ENCODE measurements at regions not wholly inside any gene's neighbourhood (a gene's known extent, or its start where the extent isn't known, plus 50 kb on each side); places are given as distances from the start of the nearest gene placed in this dataset.

DNA sequence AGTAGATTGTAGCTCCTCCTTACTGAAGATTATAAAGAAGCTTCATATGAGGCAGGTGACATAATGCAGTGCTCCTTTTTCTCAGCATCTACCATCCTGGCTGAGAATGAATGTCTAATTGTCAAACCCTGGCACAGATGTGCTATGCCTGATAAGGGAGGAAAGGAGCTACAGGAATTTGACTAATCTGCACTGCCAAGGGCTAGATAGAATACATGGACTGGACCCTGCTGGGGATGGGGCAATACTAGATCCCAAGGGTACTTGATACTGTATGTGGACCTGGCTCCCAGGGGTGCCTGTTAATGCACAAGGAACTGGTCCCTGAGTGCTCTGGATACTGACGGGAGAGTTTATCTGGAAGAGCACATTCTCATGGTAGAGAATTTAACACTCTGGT lies 362.2 kb upstream of the EMCN start:
- H3K36me3 ChIP-seq (ENCODE audit: control insufficient read depth in 4 of 4, insufficient read depth in 4 of 4, low read length in 4 of 4), result no peaks in the 10 kb centered on the region
- no peak for ATAC-seq (ENCODE audit: insufficient read depth, low FRiP score)
- no peak for DNase-seq
- TF ChIP-seq, protein P1, sequence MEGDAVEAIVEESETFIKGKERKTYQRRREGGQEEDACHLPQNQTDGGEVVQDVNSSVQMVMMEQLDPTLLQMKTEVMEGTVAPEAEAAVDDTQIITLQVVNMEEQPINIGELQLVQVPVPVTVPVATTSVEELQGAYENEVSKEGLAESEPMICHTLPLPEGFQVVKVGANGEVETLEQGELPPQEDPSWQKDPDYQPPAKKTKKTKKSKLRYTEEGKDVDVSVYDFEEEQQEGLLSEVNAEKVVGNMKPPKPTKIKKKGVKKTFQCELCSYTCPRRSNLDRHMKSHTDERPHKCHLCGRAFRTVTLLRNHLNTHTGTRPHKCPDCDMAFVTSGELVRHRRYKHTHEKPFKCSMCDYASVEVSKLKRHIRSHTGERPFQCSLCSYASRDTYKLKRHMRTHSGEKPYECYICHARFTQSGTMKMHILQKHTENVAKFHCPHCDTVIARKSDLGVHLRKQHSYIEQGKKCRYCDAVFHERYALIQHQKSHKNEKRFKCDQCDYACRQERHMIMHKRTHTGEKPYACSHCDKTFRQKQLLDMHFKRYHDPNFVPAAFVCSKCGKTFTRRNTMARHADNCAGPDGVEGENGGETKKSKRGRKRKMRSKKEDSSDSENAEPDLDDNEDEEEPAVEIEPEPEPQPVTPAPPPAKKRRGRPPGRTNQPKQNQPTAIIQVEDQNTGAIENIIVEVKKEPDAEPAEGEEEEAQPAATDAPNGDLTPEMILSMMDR (IDR thresholded peaks at IDR 0.05; ENCODE audit: control extremely low read depth, extremely low read depth), result no peak
- H3K27ac ChIP-seq (ENCODE audit: low read depth in 1 of 2, low read length in 1 of 2), result no peak overlapping the region
- 95 to 96% methylated on average over 1 of the region's 1 CpG for WGBS, 2 donors
- no peaks in the 10 kb centered on the region for H3K27me3 ChIP-seq (ENCODE audit: control insufficient read depth in 3 of 3, insufficient read depth in 3 of 3, low read length in 2 of 3)
- no peaks in the 10 kb centered on the region for H3K4me1 ChIP-seq (ENCODE audit: control insufficient read depth in 5 of 5, insufficient read depth in 5 of 5, low read length in 5 of 5)
- H3K9ac ChIP-seq (ENCODE audit: insufficient read depth in 1 of 2, low read length in 2 of 2), result no peak overlapping the region
- H3K9me3 ChIP-seq (ENCODE audit: control insufficient read depth in 4 of 4, insufficient read depth in 3 of 4, low read length in 3 of 4), result no peaks in the 10 kb centered on the region
- no peak overlapping the region for H3K4me3 ChIP-seq

DNA sequence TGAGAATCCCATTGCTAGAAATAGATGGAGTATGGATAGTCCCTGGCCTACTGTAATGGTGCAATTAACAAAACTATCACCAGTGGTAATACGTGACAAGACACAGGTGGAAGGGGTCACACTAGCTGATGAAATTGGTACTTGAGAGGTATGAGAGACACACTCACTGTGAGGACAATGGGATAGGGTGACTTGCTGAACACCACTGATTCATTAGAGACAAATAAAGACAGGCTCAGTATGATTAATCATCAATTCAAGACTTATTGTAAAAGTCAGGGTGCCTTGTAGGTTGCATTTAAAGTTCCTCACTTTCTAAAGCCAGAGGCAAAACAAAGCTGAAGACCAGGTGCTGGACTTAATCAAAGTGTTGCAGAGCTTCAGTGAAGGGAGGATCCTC lies 361.6 kb upstream of the EMCN start:
- TF ChIP-seq, protein P1 (IDR thresholded peaks at IDR 0.05; ENCODE audit: control extremely low read depth, extremely low read depth), result no peak
- no peaks in the 10 kb centered on the region for H3K36me3 ChIP-seq (ENCODE audit: control insufficient read depth in 4 of 4, insufficient read depth in 4 of 4, low read length in 4 of 4)
- no peaks in the 10 kb centered on the region for H3K27me3 ChIP-seq (ENCODE audit: control insufficient read depth in 3 of 3, insufficient read depth in 3 of 3, low read length in 2 of 3)
- no peaks in the 10 kb centered on the region for H3K4me1 ChIP-seq (ENCODE audit: control insufficient read depth in 5 of 5, insufficient read depth in 5 of 5, low read length in 5 of 5)
- H3K9me3 ChIP-seq (ENCODE audit: control insufficient read depth in 4 of 4, insufficient read depth in 3 of 4, low read length in 3 of 4), result no peaks in the 10 kb centered on the region
- H3K9ac ChIP-seq (ENCODE audit: insufficient read depth in 1 of 2, low read length in 2 of 2), result no peak overlapping the region
- H3K27ac ChIP-seq (ENCODE audit: low read depth in 1 of 2, low read length in 1 of 2), result no peak overlapping the region
- H3K4me3 ChIP-seq, result no peak overlapping the region
- WGBS, 2 donors, result 88 to 93% methylated on average over 1 of the region's 1 CpG
- no peak for DNase-seq
- no peak for ATAC-seq (ENCODE audit: insufficient read depth, low FRiP score)

DNA sequence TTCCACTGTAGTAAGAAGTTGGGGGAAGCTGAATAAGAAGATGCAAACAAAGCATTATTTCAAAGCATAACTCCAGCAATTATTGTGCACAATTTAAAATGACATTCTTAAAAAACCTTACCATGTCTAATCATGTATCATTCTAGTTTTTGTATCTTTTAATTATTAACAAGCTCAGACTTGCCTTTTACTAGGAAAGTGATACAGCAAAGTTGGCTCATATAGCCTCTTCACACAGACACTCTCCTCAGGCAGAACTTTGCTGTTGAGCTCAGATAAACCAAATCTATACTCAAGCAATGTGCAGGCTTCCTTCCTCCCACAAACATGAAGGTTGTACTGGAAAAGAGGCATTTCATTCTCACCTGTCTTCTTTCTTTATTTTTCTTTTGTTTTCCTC lies 358.7 kb upstream of the EMCN start:
- ATAC-seq (ENCODE audit: insufficient read depth, low FRiP score), result no peak
- Histone ChIP-seq H3K27me3 (ENCODE audit: control insufficient read depth in 3 of 3, insufficient read depth in 3 of 3, low read length in 2 of 3) (no peaks in the 10 kb centered on the region), H3K4me1 (ENCODE audit: control insufficient read depth in 5 of 5, insufficient read depth in 5 of 5, low read length in 5 of 5) (no peaks in the 10 kb centered on the region)

More for the DNA sequence above, 358.7 kb upstream of the EMCN start:
- H3K9me3 ChIP-seq (ENCODE audit: control insufficient read depth in 4 of 4, insufficient read depth in 3 of 4, low read length in 3 of 4), result no peaks in the 10 kb centered on the region
- no peaks in the 10 kb centered on the region for H3K36me3 ChIP-seq (ENCODE audit: control insufficient read depth in 4 of 4, insufficient read depth in 4 of 4, low read length in 4 of 4)
- H3K27ac ChIP-seq (ENCODE audit: low read depth in 1 of 2, low read length in 1 of 2), result no peak overlapping the region
- H3K9ac ChIP-seq (ENCODE audit: insufficient read depth in 1 of 2, low read length in 2 of 2), result no peak overlapping the region
- TF ChIP-seq, protein P1 (IDR thresholded peaks at IDR 0.05; ENCODE audit: control extremely low read depth, extremely low read depth), result no peak
- H3K4me3 ChIP-seq, result no peak overlapping the region
- no peak for DNase-seq

Measured in lung (tissue), 11 donors.